HG03066 (cell line): ENCODE measurements at regions not wholly inside any gene's neighbourhood (a gene's known extent, or its start where the extent isn't known, plus 50 kb on each side); places are given as distances from the start of the nearest gene placed in this dataset.
"Not testable (repeated sequence)": the region's sequence is repeated elsewhere in the genome, so short reads cannot be mapped to it uniquely, and the experiment has no call there.

Source experiments
- ATAC-seq: cut with Tn5 transposase; IDR thresholded peaks from one replicate; pipeline ENCODE4 v1.9.1; 2021; ENCODE audit warnings: low read depth; ENCODE audit not compliant: unreplicated experiment

GRCh38 chr15:62495670-62496614, 330.9 kb upstream of the C2CD4B start:
- no peak for ATAC-seq

DNA sequence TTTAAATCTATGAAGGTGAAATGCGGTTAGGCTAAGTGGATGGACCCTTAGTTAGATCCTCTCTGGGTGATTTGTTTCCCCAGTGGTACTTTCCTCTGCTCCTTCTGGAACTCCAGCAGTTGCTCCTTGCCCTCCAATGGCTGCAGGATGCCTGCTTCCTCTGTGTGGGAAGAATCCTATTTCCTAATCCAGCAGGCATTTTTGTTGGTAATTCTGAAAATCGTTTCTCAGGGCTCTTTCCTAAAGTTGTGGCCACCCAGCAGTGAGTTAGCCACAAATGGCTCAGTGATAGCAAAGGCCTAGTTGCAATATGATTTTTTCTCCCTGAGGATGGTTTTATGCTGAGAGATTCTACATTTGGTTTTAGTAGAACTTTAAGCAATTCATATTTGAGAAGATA, 332.3 kb upstream of the C2CD4B start:
- ATAC-seq, result no peak

- ATAC-seq, result no peak
Observed at GRCh38 chr15:62498278-62498677, 333.2 kb upstream of the C2CD4B start.

GRCh38 chr15:62498712-62499111, 333.6 kb upstream of the C2CD4B start:
- ATAC-seq, result no peak

DNA sequence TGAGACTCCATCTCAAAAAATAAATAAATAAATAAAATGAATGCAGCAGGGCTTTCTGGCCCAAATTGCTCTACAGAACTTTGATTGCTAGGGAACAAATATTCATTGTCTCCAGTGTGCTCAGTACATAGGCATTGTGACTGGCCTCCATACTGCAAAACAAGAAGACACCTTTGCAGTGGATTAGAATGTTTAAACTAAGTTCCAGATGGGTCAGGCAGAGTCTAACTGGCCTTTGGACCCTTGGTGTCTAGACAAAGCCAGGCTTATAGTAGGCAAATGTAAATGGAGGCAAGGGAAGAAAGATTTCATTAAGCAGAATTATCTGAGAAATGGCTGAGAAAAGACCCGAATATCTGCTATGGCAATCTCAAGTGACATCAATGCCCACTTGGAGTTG, 335.2 kb upstream of the C2CD4B start:
- ATAC-seq, result no peak

DNA sequence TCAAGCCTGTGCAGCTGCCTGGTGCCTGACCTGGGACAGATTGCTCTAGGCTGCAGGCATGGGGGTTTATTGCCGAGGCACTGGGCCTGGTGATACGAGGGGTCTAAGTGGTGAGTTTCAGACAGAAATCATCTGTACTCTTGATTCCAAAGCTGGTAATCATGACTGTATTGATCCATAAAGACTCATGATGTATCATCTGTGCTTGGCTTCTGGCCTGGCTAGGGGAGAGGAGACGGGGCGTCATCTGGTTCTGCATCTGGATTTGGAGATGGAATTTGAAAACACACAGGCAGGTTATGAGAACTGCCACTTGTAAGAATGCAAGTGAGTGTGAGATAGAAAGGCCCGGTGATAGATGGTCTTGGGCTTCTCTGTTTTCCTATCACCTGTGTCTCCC, 337.4 kb upstream of the C2CD4B start:
- ATAC-seq, result no peak

DNA sequence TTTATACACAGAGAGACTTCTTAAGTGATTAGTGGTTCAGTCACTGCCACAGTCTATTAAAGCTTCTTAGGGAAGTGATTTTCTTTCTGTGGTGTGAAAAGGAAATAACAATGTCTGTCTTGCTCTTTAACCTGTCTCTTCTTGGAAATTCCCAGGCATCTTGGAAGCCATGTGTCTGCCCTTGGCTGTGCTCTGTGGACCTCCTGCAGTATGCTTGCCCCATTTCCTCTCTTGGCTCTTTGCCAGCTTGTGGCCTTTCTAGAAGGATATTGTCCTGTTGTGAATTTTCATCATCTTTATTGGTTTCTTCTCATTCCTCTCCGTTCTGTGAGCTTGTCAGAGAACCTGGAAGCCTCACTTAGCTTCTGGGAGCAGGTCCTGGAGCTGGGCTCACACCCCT, 338.4 kb upstream of the C2CD4B start:
- no peak for ATAC-seq

- ATAC-seq, result no peak
Observed at GRCh38 chr15:62505762-62506161, 340.7 kb upstream of the C2CD4B start.

- no peak for ATAC-seq
Observed at GRCh38 chr15:62506217-62506805, 341.2 kb upstream of the C2CD4B start.

GRCh38 chr15:62509395-62509958, 344.4 kb upstream of the C2CD4B start:
- ATAC-seq, result no peak

DNA sequence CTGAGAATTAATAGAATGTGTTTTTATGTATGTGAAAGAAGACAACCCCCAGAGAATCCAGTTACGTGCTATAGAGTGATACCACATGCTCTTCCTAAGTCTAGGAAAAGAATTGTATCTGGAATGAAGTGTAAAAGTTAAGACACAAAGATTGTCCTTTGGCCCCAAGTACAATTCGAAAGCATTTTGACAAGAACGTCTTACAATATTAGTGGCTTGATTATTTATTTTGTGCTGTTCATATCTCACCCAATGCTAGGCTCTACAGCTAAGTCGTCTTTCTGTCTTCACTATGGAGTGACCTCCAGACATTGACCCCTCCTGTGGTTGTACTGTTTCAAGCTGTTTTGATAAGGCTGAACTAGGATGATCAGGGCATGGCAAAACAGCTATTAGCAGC, 345.7 kb upstream of the C2CD4B start:
- ATAC-seq, result no peak

- ATAC-seq, result no peak
Observed at GRCh38 chr15:62512904-62513303, 347.8 kb upstream of the C2CD4B start.

- no peak for ATAC-seq
Observed at GRCh38 chr15:62513893-62514292, 348.8 kb upstream of the C2CD4B start.

- ATAC-seq, result no peak
Observed at GRCh38 chr15:62515696-62516395, 350.8 kb upstream of the C2CD4B start.

DNA sequence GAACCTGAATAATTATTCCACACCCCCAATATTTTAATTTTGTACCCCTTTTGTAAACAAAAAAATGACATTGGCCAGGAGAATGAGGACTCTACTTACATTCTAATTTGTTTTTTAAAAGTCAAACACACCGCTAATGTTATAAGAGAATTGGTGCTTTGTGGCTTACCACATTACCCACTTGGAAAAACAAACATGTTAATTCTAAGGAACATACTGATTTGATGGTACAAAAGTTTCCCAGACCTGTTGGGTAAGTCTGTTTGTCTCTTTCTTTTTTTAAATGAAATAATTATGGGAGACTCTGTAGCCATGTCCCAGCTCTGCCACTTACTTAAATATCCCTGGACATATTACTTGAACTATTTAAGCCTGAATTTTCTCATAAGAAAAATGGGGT, 352.5 kb upstream of the C2CD4B start:
- ATAC-seq, result no peak

DNA sequence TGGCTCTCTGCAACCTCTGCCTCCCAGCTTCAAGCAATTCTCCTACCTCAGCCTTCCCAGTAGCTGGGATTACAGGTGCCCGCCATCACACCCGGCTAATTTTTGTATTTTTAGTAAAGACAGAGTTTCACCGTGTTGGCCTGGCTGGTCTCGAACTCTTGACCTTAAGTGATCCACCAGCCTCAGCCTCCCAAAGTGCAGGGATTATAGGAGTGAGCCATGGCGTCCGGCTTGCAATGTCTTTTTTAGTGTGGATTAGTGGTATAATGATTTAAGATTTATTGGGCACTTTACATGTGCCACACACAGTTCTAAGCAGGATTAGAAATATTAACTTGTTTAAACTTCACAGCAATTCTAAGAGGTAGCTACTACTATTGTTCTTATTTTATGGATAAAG, 353.6 kb upstream of the C2CD4B start:
- not testable (repeated sequence) for ATAC-seq

DNA sequence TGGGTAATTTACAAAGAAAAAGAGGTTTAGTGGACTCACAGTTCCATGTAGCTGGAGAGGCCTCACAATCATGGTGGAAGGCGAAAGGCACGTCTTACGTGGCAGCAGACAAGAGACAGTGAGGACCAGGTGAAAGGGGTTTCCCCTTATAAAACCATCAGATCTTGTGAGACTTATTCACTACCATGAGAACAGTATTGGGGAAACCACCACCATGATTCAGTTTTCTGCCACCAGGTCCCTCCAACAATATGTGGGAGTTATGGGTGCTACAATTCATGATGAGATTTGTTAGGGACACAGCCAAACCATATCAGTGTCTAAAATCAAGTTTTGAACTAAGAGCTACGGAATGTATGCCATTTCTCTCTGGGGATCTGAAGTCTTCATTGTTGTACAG, 354.8 kb upstream of the C2CD4B start:
- no peak for ATAC-seq

- ATAC-seq, result no peak
Observed at GRCh38 chr15:62520887-62521286, 355.8 kb upstream of the C2CD4B start.

GRCh38 chr15:62521396-62521795, 356.3 kb upstream of the C2CD4B start:
- no peak for ATAC-seq

DNA sequence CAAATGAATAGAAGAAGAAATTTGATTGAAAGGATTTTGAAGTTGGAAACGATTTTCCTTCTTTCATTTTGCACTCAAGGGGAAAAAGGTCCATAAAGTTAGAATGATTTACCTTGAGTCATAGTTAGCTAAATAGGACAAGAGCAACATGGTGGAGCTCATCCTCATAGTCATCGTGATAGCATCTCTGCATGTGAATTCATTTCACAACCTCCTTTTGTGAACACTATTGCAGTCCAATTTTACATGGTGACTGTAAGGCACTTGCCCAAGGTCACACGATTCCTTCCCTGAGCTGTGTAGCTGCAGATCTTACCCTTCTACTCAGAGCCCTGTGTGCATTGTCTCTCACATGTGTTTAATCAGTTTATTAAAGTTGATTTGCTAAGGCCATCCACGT, 359.8 kb upstream of the C2CD4B start:
- ATAC-seq, result no peak

GRCh38 chr15:62527387-62527786, 362.3 kb upstream of the C2CD4B start:
- ATAC-seq, result no peak
